ENCODE measurements at regions not wholly inside any gene's neighbourhood (a gene's known extent, or its start where the extent isn't known, plus 50 kb on each side); places are given as distances from the start of the nearest gene placed in this dataset.
"Not testable (repeated sequence)": the region's sequence is repeated elsewhere in the genome, so short reads cannot be mapped to it uniquely, and the experiment has no call there.

GRCh38 chr20:12211361-12211760 lies 293.7 kb downstream of the BTBD3 start:
- DNase-seq: no peak

GRCh38 chr20:12217382-12217781 lies 299.7 kb downstream of the BTBD3 start:
- DNase-seq: no peak

DNA sequence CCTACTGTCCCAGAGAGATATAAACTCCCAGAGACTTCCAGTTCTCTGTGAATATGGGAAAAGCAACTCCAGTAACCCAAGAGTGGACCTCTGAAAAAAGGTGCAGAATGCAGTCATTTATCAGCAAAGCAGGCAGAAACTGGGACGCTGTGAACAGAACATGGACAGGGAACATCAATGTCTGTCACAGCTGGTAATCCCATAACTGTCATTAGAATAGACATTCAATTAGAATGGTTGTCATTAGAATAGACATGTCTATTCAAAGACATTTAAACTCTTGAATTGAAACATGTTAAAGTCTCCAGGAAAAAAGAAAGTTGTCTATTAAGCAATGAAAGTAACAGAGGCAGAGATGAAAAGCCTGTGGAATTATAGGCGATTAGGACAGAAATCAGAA lies 302.1 kb downstream of the BTBD3 start:
- DNase-seq: no peak

DNA sequence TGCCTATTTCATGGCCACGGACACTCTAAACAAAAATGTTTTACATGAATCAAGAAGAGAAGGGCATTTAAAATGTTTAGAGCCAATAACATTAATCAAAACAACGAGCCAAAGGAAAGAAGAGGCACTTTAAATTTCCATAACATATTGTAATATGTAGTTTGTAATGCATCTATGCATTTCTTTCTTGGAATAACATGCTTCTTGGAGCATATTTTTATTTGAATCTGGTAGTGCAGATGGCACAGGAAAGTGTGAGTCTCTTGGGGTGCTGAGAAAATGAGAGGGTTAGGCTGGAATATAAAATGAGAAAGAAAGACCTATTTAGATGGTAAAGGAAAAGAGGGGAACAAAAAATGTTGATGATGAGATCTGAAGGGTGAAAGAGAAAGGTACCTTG lies 305.4 kb downstream of the BTBD3 start:
- no peak for DNase-seq

GRCh38 chr20:12225898-12226297 lies 308.2 kb downstream of the BTBD3 start:
- DNase-seq: no peak

DNA sequence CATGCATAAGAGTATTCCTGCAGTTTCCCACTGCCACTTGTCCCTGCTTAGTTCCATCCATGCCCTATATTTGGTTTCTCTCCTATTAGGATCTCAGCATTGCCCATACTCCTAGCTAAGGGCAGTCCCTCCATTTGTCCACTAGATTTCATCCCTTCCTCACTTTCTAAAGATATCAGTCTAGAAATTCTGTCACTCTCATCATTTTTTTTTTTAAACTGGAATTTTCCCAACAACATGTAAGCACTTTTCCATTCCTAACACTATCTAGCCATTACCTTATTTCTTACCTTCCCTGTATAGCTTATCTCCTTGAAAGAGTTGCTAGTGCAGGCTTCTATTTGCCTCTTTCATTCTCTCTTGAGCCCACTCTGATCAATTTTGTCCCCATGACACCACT lies 312.2 kb downstream of the BTBD3 start:
- DNase-seq: no peak

- no peak for DNase-seq
These were observed 320.1 kb downstream of the BTBD3 start for GRCh38 chr20:12237772-12238171.

DNA sequence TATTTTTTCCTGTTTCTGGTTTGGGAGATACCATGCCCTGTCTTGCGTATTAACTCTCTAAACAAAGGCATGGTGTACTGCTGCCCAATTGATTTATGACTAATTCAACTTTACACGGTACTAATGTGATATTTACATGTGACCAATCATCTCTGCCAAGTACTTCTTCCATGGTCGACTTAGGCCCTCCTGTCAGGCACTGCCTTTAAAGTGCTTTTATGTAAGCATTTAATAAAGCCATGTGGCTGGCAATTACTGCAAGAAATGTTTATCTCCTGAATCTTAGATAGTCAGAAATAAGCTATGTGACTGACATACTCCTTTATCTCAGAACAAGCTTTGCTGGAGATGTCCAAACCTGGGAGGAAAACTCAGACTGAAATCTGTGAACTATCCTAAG lies 323.4 kb downstream of the BTBD3 start:
- no peak for DNase-seq

GRCh38 chr20:12243327-12243726 lies 325.6 kb downstream of the BTBD3 start:
- no peak for DNase-seq

DNA sequence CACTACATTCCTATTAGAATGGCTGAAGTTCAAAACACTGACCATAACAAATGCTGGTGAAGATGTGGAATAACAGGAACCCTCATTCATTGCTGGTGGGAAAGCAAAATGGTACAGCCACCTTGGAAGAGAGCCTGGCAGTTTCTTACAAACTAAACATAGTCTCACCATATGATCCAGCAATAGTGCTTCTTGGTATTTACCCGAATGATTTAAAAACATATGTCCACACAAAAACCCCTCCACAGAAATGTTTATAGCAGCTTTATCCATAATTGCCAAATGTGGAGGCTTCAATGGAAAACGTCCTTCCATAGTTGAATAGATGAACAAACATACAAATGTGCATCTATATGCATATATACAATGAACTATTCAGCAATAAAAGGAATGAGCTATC lies 330.8 kb downstream of the BTBD3 start:
- no peak for DNase-seq

- DNase-seq: not testable (repeated sequence)
These were observed 333.0 kb downstream of the BTBD3 start for GRCh38 chr20:12250661-12251060.

DNA sequence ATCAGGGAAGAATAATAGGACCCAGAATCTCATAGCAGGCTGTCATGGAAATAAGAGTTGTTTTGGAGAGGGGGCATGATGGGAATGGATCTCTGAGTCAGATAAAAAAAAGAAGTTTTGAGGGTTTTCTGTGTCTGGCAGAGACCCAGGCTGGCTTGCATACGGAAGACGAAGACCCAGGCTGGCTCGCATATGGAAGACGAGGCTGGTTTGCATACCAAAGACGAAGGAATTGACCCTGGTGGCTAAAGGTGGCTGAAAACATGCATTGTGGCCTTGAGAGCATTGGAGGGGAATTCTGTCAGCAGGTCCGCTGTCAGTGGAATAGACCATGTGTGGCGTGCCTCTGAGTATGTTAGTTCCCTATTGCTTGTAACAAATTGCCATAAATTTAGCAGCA lies 335.1 kb downstream of the BTBD3 start:
- no peak for DNase-seq

GRCh38 chr20:12255461-12255970 lies 337.8 kb downstream of the BTBD3 start:
- DNase-seq: no peak

GRCh38 chr20:12256806-12257205 lies 339.1 kb downstream of the BTBD3 start:
- no peak for DNase-seq

- DNase-seq: no peak
These were observed 345.1 kb downstream of the BTBD3 start for GRCh38 chr20:12262747-12263146.

- no peak for DNase-seq
These were observed 347.0 kb downstream of the BTBD3 start for GRCh38 chr20:12264711-12265110.

DNA sequence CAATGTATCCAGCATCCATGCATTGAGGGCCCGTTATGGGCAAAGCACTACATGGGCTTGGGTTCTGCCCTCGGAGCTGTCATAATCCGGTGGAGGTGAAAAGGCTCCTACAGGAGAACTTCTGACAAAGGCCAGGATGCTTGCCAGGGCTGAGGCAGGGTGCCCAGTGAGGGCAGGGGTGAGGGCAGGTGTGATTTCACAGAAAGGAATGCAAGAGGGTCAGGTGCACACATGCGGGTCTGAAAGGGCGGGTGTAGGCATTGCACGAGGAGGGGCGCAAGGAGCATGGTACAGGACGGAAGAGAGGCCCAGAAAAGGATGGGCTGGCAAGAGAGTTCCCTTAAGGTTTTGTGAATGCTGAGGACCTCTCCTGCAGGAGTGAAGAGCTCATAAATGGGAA lies 348.0 kb downstream of the BTBD3 start:
- DNase-seq: no peak

- DNase-seq: no peak
These were observed 351.9 kb downstream of the BTBD3 start for GRCh38 chr20:12269579-12269978.

GRCh38 chr20:12270863-12271262 lies 353.2 kb downstream of the BTBD3 start:
- no peak for DNase-seq

GRCh38 chr20:12276011-12276673 lies 358.4 kb downstream of the BTBD3 start:
- no peak for DNase-seq

GRCh38 chr20:12287575-12287974 lies 369.9 kb downstream of the BTBD3 start:
- DNase-seq: no peak

- no peak for DNase-seq
These were observed 371.8 kb downstream of the BTBD3 start for GRCh38 chr20:12289465-12289864.

DNA sequence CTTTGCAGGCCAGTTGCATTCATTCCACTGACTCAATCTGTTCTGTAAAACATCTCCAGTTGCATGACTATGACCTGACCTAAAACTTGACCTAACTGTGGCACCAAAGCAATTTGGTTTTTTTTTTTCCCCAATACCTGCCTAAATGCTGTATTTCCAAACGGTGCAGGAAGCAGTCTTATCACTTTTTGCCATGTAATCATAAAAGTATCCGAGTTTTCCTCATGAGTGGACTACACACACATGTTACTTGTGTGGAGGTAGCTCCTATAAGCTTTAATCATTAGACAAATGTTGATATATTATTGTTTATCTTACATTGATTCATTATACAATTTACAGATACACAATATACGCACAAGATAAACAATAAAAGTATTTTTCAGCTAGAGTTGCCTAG lies 373.7 kb downstream of the BTBD3 start:
- DNase-seq: no peak

DNA sequence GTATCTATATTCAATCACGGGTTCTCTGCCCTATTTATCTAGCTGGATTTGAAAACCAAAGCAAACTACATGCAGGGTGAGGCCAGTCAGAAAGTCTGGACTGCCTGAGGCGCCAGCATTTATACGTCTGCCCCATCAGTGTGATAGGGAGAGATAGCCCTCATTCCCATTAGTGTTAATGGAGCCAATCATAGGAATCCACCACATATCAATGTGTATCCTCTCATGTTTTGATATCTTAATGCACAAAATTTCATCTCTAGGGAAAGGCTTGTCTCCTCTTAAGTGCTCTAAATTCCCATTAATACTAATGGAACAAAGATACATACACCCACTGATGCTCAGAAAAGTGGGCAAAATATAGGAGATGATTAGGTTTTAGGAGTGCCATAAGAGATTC lies 376.2 kb downstream of the BTBD3 start:
- no peak for DNase-seq

GRCh38 chr20:12294678-12295077 lies 377.0 kb downstream of the BTBD3 start:
- DNase-seq: no peak

Measured in activated CD4-positive, alpha-beta T cell treated with anti-CD3 and anti-CD28 coated beads for 48 hours (primary cell).